Mucosa of gallbladder (tissue), 1 donor: ENCODE measurements at regions not wholly inside any gene's neighbourhood (a gene's known extent, or its start where the extent isn't known, plus 50 kb on each side); places are given as distances from the start of the nearest gene placed in this dataset.

Experiments
- DNase-seq: peaks from one replicate; pipeline ENCODE4 v3.0.0-alpha.2; 2020; ENCODE audit warnings: low spot score
- donor health status: DM: no; HTN: no; CAD: no.

DNA sequence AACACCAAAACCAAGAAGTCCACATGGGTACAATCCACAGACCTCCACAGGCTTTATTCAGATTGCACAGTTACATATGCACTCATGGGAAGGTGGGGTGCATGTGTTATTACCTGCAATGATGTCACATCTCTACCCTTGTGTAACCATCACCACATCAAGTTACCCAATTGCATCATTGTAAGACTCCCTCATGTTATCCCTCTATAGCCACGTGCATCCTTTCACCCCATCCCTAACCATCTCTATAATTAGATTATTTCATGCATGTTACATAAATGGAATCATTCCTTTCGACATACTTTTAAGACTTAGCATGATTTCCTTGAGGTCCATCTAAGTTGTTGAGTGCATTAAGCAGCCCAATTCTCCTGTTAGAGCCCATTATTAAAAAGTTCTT, 408.2 kb upstream of the C16orf82 start:
- DNase-seq, result no peak

DNA sequence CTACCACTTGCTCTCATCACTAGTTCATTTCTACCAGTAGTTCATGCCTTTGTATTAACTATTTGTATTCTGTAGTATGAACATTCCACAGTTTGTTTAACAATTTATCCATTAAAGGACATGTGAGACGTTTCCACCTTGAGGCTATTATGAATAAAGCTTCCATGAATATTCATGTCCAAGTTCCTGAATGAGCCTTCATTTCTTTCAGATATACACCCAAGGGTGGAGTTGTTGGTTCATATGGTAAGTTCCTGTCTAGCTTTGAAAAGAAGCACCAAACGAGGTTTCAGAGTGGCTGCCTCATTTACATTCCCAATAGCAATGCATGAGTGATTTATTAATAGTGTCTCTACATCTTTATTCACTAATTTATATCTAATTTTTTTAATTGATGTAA, 407.8 kb upstream of the C16orf82 start:
- no peak for DNase-seq

DNA sequence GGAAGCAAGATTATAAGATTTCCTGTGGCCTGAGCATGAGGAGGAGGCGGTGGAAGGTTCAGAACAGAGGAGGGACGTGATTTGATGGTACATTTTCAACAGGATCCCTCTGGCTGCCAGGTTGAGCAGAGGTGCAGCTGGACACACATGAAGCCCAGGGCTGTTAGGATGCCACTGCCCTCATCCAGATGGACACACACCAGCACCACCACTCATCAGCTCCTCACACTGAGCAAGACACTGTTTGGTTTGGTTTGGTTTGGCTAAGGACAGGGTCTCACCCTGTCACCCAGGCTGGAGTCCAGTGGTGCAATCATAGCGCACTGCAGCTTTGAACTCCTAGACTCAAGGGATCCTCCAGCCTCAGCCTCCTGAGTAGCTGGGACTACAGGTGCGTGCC, 402.6 kb upstream of the C16orf82 start:
- no peak for DNase-seq

DNA sequence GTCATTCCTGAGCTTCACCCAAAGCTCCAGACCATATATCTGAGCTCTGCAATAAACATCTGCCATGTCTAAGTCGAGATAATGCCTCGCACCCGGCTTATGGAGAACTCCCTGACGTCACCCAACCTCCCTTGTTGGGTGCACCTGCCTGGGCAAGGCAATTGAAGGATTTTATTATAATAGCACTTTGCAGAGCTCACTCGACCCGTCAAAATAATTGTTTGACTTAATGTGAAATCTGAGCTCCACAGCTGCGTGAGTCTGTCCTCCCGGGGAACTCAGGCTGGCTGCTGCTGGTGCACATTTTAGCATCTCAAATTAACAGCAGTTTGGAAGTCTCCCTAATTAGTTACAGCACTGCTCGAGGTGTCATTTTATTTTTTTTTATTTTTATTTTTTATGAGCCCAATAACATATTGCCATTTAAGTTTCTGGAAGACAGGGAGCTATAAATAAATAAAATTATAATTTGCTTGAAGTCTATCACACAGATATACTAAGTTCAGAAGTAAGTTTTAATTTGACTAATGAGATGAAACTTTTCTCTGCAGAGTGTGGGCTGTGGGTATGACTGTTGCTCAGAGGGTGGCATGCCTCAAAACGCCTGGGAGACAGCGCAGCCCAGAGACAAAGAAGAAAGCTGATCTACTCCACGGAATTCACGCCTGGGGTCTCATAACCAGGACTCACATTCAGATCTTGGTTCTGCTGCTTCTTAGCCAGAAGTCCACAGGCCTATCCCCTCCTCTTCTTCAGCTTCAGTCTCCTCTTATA, 401.4 kb upstream of the C16orf82 start:
- no peak for DNase-seq

DNA sequence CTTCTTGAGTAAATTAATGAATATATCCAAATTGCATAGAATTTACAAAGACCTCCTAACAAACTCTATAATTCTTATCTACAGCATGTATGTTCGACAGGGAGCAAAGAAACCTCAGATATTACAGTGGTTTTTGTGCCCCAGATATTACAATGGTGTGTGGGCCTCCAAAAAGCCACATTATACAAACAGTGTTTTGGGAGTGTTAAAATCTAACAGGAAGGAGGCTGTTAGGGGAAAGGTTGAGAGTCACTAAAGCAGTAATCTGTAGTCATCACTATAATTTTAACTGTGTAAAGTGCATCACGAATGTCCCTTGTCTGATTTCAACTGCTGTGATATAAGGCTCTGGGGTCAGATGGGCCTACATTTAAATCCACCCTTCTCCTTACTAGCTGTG, 400.2 kb upstream of the C16orf82 start:
- no peak for DNase-seq

DNA sequence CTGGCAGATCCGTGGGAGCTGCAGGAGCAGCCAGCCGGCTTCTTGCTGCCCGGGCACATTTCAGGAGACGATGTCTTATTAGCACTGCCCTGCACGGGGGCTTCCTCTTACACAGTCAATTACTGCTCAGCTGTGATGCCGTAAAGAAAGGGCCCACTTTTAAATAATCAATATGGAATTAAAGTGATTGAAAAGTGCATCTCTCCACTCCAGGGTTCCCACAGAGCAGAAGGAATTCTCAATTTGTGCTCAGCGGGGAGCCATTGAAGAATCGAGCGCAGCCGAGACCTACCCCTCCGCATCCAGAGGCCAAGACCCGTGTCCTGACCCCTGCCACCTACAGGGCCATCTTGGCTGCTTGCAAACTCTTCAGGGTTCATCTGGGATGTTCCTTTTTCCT, 399.4 kb upstream of the C16orf82 start:
- DNase-seq, result no peak

DNA sequence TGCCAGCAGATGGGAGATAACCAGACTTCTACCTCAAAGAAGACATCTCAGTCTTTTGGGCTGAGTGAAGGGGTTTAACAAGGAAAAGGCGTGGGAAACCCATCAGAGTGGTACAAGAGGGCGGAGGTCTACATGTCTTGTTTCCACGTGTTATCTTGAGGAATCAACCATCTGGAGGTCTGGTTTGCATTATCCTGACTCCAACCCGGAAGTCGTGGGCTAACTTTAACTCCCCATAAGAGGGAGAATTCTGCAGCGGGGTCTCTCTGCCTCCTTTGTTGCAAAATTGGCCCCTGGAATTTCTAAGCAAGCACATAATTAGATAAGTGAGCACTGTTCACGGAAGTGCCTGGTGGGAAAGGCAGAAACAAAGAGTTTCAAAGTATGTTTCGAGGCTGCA, 398.7 kb upstream of the C16orf82 start:
- DNase-seq, result no peak

DNA sequence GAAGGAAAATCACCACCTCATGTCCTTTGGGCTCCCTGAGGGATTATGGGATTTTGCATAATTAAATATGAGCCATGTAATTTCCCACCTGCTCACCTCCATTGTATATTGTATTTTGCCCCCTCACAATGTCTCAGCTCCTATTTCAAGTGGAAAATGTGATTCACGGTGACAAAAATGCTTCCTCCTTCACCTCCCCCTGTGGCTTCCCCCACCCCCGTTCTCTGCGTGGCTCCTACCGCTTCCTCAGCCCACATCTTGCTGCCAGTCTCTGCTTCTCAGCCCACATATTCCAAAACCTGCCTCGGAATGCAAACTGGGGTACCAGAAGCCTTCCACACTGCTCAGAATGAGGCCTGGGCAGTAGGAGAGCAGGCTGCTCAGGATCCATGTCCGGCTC, 394.5 kb upstream of the C16orf82 start:
- DNase-seq, result no peak

DNA sequence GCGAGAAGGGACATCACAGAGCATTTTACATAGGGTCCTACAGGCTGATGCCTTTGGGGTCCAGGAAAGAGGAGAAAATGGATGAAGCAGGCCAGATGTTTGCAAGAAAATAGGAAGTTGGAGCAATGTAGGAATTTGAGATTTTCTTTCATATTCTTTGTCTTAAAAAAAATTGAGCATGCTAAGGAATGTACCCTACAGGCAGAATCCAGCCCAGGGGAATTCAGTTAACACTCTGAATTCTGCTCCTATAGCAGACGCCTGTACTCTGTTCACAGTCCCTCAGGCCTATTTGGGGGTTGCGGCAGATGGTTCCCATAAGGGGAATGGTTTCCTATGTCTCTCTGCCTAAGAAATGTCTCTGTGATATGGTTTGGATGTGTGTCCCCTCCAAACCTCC, 393.7 kb upstream of the C16orf82 start:
- no peak for DNase-seq

DNA sequence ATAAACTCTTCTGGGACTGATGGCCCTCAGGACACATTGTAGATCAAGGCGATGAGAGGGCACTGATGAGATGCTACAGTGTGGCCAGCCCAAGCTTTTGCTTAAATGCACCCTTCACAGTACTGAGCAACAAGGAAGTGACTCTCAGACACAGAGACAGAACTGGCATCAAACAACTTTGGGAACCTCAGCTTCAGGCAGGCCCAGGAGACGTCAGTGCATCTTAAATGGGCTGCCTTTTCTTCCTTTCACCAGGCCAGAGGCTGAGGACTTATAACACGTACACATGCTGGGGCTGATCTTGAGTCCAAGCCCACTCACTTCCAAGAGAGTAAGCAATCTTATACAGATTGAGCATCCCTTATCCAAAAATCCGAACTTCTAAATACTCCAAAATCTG, 386.1 kb upstream of the C16orf82 start:
- no peak for DNase-seq

DNA sequence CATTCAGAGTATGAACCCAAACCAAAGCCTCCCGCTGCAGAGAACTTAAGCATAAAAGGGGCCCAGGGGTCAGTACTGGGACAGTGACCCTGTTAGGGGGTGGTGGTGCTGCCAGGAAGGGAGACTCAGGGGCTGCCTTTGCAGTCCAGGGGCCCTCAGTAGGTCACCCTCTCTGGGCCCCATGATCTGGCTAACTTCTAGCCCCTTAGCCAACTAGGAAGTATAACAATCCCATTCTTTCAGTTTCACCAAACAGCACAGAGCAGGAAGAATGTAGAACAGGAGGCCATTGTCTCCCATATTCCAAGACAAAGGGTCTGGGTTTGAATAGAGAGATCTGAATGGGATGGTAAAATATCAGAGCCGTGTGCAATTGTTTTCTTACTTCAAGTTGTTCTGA, 378.6 kb upstream of the C16orf82 start:
- DNase-seq, result no peak

DNA sequence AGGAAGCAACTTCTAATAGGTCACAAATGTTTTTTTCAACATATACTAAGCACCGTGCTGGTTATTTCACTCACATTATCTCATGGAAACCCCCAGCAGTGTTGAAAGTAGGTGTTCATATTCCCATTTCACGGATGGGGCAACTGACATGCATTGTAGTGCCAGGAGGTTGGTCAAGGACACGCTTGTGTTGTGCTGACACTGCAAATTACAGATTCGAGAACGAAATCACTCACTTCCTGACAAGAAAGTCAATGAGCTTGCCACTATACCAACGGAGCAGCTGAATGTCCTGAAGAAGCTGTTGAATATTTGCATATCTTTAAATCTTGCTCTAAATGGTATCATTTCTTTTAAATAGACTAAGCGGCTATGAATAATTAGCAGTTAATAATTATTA, 378.0 kb upstream of the C16orf82 start:
- DNase-seq, result no peak

DNA sequence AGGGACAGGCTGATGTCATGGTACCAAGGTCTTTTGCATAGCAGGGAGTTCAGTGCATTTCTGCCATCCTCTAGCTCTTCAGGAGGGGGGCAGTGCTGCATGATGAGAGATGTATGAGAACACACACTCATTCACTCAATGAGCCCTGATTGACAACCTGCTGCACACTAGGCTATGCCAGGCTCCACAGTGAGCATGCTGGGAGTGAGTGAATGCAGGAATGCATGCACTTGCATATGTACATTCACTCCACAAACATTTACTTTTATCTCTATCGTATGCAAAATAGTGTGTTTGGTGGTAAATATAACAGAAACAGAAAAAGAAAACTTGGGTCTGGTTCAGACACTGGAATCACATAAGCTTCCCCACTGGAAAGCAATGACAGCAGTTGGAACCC, 374.1 kb upstream of the C16orf82 start:
- no peak for DNase-seq

DNA sequence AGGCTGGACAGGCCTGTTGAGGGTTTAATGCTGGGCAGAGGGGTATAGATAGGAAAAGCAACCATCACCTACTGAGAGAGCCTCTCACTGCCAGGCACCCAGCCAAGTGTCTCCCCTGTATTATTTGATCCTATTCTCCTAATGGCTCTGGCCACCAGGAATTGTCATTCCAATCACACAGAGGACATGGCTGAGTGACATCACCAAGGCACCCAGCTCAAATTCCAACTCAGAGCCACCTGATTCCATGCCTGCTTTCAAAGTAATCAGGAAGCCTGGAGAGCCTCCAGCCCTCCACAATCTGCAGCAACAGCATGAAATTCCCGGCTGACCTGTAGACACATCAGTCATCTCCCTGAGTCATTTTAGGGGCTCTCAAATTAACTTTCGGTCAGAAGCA, 368.9 kb upstream of the C16orf82 start:
- DNase-seq, result no peak

DNA sequence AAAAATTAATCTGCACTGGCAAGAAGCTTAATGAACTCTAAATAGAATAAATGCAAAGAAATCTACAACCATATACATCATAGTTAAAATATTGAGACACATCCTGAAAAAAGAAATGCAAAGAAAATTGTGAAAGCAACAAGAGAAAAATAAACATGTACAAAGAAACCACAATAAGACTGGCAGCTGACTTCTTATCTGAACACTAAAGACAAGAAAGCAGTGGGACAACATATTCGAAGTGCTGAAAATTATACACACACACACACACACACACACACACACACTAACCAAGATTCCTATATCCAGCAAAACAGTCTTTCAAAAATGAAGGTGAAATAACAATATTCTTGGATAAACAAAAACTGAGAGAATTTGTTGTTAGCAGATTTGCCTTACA, 366.5 kb upstream of the C16orf82 start:
- no peak for DNase-seq

DNA sequence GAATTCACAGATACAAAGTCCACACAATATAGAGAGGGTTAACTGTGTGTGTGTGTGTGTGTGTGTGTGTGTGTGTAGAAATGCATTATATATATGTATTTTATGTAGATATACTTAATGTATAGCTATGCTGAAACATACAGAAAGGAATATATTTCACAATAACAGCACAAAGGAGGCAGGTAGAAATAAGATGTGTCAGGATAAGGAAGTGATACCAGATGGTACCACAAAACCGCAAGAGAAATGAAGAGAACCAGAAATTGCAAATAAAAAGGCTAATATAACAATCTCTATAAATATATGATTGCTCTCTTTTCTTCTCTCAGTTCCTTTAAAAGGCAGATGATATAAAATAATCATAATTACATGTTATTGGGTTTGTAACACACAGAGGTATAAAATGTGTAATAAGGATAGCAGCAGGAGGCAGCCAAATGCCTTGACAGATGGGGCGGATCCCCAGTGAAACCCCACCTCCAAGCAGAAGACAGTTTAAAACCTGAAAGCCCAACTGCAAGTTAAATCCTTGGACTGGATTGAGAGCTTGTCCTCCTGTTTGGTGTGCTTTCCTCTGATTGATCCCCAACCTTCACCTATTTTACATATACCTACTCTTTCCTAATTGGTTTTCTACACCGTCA, 365.4 kb upstream of the C16orf82 start:
- DNase-seq, result no peak

DNA sequence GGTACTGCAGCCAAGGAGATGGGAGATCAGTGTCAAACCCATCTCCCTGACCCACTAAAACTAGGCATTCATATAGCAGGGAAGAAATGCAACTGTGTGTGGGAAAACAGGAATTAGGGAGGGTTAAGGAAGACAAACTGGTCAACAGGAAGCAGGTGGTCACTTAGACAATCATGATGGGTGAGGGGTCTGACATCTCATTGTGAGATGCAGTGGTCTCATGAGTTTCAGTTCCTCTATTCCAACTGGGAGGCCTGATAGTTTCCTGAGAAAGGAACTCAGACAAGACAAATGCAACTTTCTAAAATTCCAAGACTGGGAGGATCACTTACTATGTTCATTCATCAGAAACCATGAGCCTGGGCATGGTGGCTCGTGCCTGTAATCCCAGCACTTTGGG, 361.4 kb upstream of the C16orf82 start:
- DNase-seq, result no peak

DNA sequence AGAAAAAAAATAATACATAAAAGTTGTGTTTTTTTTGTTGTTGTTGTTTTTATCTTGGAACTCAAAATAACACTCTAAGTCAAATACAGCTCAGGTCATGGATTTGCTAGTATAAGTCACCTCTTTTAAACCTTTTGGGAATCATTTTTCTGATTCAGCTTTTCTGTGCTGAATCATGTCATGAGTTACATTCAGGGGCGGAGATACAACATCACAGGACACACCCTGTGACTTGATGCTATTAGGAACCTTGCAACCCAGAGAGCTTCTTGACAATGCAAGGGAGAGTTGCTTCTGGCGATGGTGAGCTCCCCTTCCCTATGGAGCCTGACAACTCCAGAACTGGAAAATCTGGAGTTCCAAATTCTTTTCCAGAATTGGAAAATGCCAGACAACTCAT, 358.3 kb upstream of the C16orf82 start:
- no peak for DNase-seq

DNA sequence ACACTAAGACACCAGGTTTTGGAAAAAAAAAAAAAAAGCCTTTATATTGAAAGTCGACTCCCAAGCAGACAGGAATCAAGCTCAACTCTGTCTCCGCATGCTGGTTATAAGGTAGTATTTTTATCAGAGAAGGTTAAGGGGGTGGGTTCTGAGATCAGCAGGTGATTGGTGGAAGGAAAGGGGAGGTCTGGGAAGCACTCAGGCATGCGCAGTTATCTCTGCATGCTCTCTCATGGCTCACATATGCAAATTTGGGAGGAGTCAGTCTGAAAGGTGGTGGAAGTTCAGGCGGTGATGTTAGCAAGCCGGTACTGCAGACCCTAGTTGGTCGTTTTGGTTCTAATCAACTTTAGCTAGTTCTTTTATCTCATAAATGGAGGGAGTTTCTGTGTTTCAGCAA, 357.6 kb upstream of the C16orf82 start:
- DNase-seq, result no peak

DNA sequence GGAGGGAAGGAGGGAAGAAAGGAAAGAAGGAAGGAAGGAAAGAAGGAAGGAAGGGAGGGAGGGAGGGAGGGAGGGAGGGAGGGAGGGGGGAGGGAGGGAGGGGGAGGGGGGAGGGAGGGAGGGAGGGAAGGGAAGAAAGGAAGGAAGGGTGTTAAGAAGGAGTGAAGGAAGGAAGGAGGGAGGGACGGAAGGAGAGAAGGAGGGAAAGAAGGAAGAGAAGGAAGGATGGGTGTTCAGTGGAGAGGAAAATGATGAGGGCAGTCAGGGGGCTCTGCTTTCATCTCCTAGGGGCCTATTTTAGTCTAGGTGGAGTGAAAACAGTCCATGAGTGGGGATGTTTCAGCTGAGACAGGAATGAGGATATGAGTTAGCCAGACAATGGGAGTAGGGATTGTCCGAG, 357.0 kb upstream of the C16orf82 start:
- DNase-seq, result no peak

DNA sequence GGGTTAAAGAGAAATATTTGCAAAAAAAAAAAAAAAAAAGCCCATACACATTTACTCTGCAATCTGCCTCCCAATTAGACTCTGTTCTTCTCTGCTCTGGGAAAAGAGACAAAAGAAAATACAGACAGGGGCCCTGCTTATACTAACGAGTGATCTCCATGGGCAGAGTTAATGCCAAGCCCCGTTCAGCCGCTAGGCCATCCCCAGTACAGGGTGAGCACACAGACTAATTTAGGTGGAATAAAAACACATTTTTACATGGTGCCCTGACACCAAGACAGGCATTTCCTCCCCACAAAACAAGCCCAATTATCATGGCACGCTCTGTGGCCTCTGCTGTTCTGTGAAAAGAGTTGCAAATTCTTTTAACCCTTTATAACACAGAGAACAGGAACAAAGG, 356.3 kb upstream of the C16orf82 start:
- DNase-seq, result no peak

DNA sequence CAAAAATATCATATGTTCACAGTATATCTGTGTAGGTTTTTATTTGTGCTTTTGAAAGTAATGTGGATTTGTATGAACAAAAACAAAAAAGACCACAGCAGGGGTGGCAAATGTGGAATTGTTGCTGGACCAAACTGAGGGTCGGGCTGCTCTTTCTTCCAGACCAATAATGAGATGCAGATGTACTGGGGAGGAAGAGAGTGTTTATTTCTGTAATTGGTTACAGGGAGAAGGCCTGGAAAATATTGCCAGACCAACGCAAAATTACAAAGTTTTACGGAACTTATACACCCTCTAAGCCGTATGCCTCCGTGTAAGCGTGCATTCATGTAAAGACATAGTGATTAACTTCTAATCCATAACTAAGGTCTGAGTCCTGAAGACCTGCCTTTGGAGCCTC, 353.9 kb upstream of the C16orf82 start:
- DNase-seq, result no peak

DNA sequence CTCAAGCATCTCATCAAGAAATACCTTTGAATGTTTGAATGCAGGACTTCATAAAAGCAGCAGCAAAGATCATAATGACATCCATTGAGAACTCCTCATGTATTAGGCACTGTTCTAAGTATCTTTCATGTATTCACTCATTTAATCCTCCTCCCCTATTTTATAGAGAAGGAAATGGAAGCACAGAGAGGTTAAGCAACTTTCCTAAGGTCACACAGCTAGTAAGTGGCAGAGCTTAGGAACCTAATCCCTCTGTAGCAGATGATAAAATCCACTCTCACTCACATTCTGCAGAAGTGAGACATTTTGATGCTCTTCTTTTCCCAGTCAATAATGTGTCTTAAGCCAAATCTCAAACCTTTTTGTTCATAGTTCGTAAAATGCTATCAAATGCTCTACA, 350.8 kb upstream of the C16orf82 start:
- no peak for DNase-seq

DNA sequence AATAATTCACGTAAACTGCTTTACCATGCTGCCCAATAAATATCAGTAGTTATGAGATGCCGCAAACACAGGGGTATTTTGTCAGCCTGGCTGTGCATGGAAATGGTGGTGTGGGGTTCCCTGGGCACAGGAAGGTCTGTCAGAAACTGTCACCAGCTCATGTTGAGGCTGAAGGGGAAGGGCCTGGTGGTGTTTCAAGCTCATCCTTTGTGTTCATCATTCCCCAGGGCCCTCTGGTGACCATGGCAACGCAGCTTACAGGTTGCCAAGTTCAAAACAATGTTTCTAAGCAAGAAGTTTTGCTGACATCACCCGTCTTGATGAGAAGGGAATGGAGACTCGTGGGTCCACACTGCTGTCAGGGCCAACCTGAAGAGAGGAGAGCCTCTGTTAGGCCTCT, 348.9 kb upstream of the C16orf82 start:
- no peak for DNase-seq
